Activated CD8-positive, alpha-beta memory T cell treated with anti-CD3 and anti-CD28 coated beads for 1 hour (primary cell): ENCODE measurements at regions not wholly inside any gene's neighbourhood (a gene's known extent, or its start where the extent isn't known, plus 50 kb on each side); places are given as distances from the start of the nearest gene placed in this dataset.
"Not testable (repeated sequence)": the region's sequence is repeated elsewhere in the genome, so short reads cannot be mapped to it uniquely, and the experiment has no call there.

Experiments used
- DNase-seq, 2 donors: peaks; one replicate each; pipeline ENCODE4 v3.0.0-alpha.2; 2020; ENCODE audit warnings: low read depth in 1 of 2; ENCODE audit errors: extremely low read depth in 1 of 2

- not testable (repeated sequence) for DNase-seq
Measured at GRCh38 chr1:234784108-234784507, 174.1 kb upstream of the IRF2BP2 start.

GRCh38 chr1:234782791-234783190 is 172.8 kb upstream of the IRF2BP2 start:
- no peak for DNase-seq

GRCh38 chr1:234782105-234782751 is 172.2 kb upstream of the IRF2BP2 start:
- no peak for DNase-seq

- DNase-seq = no peak
Measured at GRCh38 chr1:234781241-234782065, 171.5 kb upstream of the IRF2BP2 start.

- no peak for DNase-seq
Measured at GRCh38 chr1:234780531-234781162, 170.7 kb upstream of the IRF2BP2 start.

- no peak for DNase-seq
Measured at GRCh38 chr1:234780112-234780511, 170.1 kb upstream of the IRF2BP2 start.

GRCh38 chr1:234779600-234779999 is 169.6 kb upstream of the IRF2BP2 start:
- not testable (repeated sequence) for DNase-seq

GRCh38 chr1:234779160-234779538 is 169.2 kb upstream of the IRF2BP2 start:
- no peak for DNase-seq

GRCh38 chr1:234778221-234779159 is 168.5 kb upstream of the IRF2BP2 start:
- DNase-seq = no peak

GRCh38 chr1:234777856-234778220 is 167.9 kb upstream of the IRF2BP2 start:
- no peak for DNase-seq

GRCh38 chr1:234776876-234777855 is 167.2 kb upstream of the IRF2BP2 start:
- DNase-seq = no peak

- DNase-seq = no peak
Measured at GRCh38 chr1:234776256-234776875, 166.4 kb upstream of the IRF2BP2 start.

- no peak for DNase-seq
Measured at GRCh38 chr1:234775477-234776246, 165.7 kb upstream of the IRF2BP2 start.

GRCh38 chr1:234774971-234775370 is 165.0 kb upstream of the IRF2BP2 start:
- DNase-seq = no peak

GRCh38 chr1:234773936-234774677 is 164.1 kb upstream of the IRF2BP2 start:
- no peak for DNase-seq

GRCh38 chr1:234772345-234773147 is 162.6 kb upstream of the IRF2BP2 start:
- peak; percentile 71 to 81 for DNase-seq
